ENCODE measurements at regions not wholly inside any gene's neighbourhood (a gene's known extent, or its start where the extent isn't known, plus 50 kb on each side); places are given as distances from the start of the nearest gene placed in this dataset.
"Not testable (repeated sequence)": the region's sequence is repeated elsewhere in the genome, so short reads cannot be mapped to it uniquely, and the experiment has no call there.

- H3K9me3 Mint-ChIP-seq (ENCODE audit: insufficient read depth); H3K36me3 Mint-ChIP-seq (ENCODE audit: low read depth); POLR2A ChIA-PET; H3K27ac Mint-ChIP-seq; H3K4me1 Mint-ChIP-seq (ENCODE audit: low read depth); H3K27me3 Mint-ChIP-seq (ENCODE audit: low read depth); CTCF ChIA-PET; H3K4me3 Mint-ChIP-seq; ATAC-seq; DNase-seq: not testable (repeated sequence)
Observed at GRCh38 chr2:87217005-87217404, 195.4 kb upstream of the PLGLB1 start.

GRCh38 chr2:87217741-87218410 is 196.2 kb upstream of the PLGLB1 start:
- H3K9me3 Mint-ChIP-seq (ENCODE audit: insufficient read depth); POLR2A ChIA-PET; H3K4me3 Mint-ChIP-seq; CTCF ChIA-PET; H3K4me1 Mint-ChIP-seq (ENCODE audit: low read depth); H3K27me3 Mint-ChIP-seq (ENCODE audit: low read depth); H3K27ac Mint-ChIP-seq; H3K36me3 Mint-ChIP-seq (ENCODE audit: low read depth): not testable (repeated sequence)
- DNase-seq (peak; percentile 85), ATAC-seq (peak; percentile 95)

- H3K4me1 Mint-ChIP-seq (ENCODE audit: low read depth); H3K27me3 Mint-ChIP-seq (ENCODE audit: low read depth); H3K9me3 Mint-ChIP-seq (ENCODE audit: insufficient read depth); ATAC-seq; H3K27ac Mint-ChIP-seq; DNase-seq; H3K4me3 Mint-ChIP-seq; H3K36me3 Mint-ChIP-seq (ENCODE audit: low read depth); CTCF ChIA-PET; POLR2A ChIA-PET: not testable (repeated sequence)
Observed at GRCh38 chr2:87220651-87221050, 199.0 kb upstream of the PLGLB1 start.

GRCh38 chr2:87222131-87222530 is 200.5 kb upstream of the PLGLB1 start:
- H3K27ac Mint-ChIP-seq; H3K27me3 Mint-ChIP-seq (ENCODE audit: low read depth); H3K4me1 Mint-ChIP-seq (ENCODE audit: low read depth); H3K36me3 Mint-ChIP-seq (ENCODE audit: low read depth); DNase-seq; ATAC-seq; H3K4me3 Mint-ChIP-seq; POLR2A ChIA-PET; CTCF ChIA-PET; H3K9me3 Mint-ChIP-seq (ENCODE audit: insufficient read depth): not testable (repeated sequence)

- H3K4me1 Mint-ChIP-seq (ENCODE audit: low read depth); H3K27ac Mint-ChIP-seq; H3K36me3 Mint-ChIP-seq (ENCODE audit: low read depth); H3K9me3 Mint-ChIP-seq (ENCODE audit: insufficient read depth); H3K4me3 Mint-ChIP-seq; DNase-seq; POLR2A ChIA-PET; CTCF ChIA-PET; ATAC-seq; H3K27me3 Mint-ChIP-seq (ENCODE audit: low read depth): not testable (repeated sequence)
Observed at GRCh38 chr2:87223873-87224272, 202.2 kb upstream of the PLGLB1 start.

- CTCF ChIA-PET; H3K9me3 Mint-ChIP-seq (ENCODE audit: insufficient read depth); DNase-seq; POLR2A ChIA-PET; H3K4me1 Mint-ChIP-seq (ENCODE audit: low read depth); H3K27ac Mint-ChIP-seq; H3K27me3 Mint-ChIP-seq (ENCODE audit: low read depth); H3K4me3 Mint-ChIP-seq; H3K36me3 Mint-ChIP-seq (ENCODE audit: low read depth): not testable (repeated sequence)
- ATAC-seq = peak; percentile 79
Observed at GRCh38 chr2:87229091-87229689, 207.5 kb upstream of the PLGLB1 start.

- H3K27me3 Mint-ChIP-seq (ENCODE audit: low read depth); H3K36me3 Mint-ChIP-seq (ENCODE audit: low read depth); H3K4me1 Mint-ChIP-seq (ENCODE audit: low read depth); H3K27ac Mint-ChIP-seq; ATAC-seq; H3K4me3 Mint-ChIP-seq; H3K9me3 Mint-ChIP-seq (ENCODE audit: insufficient read depth); DNase-seq; POLR2A ChIA-PET; CTCF ChIA-PET: not testable (repeated sequence)
Observed at GRCh38 chr2:87229964-87230363, 208.3 kb upstream of the PLGLB1 start.

- POLR2A ChIA-PET; H3K36me3 Mint-ChIP-seq (ENCODE audit: low read depth); H3K4me1 Mint-ChIP-seq (ENCODE audit: low read depth); H3K9me3 Mint-ChIP-seq (ENCODE audit: insufficient read depth); H3K27ac Mint-ChIP-seq; DNase-seq; CTCF ChIA-PET; H3K4me3 Mint-ChIP-seq; ATAC-seq; H3K27me3 Mint-ChIP-seq (ENCODE audit: low read depth): not testable (repeated sequence)
Observed at GRCh38 chr2:87235333-87235981, 213.8 kb upstream of the PLGLB1 start.

GRCh38 chr2:87237570-87238336 is 216.1 kb upstream of the PLGLB1 start:
- H3K27ac Mint-ChIP-seq; DNase-seq; ATAC-seq; H3K36me3 Mint-ChIP-seq (ENCODE audit: low read depth); H3K9me3 Mint-ChIP-seq (ENCODE audit: insufficient read depth); H3K4me1 Mint-ChIP-seq (ENCODE audit: low read depth); H3K27me3 Mint-ChIP-seq (ENCODE audit: low read depth); POLR2A ChIA-PET; H3K4me3 Mint-ChIP-seq; CTCF ChIA-PET: not testable (repeated sequence)

GRCh38 chr2:87239558-87240215 is 218.0 kb upstream of the PLGLB1 start:
- CTCF ChIA-PET; H3K36me3 Mint-ChIP-seq (ENCODE audit: low read depth); H3K4me3 Mint-ChIP-seq; H3K27ac Mint-ChIP-seq; POLR2A ChIA-PET; H3K27me3 Mint-ChIP-seq (ENCODE audit: low read depth); H3K9me3 Mint-ChIP-seq (ENCODE audit: insufficient read depth); DNase-seq; H3K4me1 Mint-ChIP-seq (ENCODE audit: low read depth): not testable (repeated sequence)
- ATAC-seq = peak; percentile 44

- H3K36me3 Mint-ChIP-seq (ENCODE audit: low read depth); ATAC-seq; H3K4me3 Mint-ChIP-seq; H3K9me3 Mint-ChIP-seq (ENCODE audit: insufficient read depth); DNase-seq; POLR2A ChIA-PET; H3K27me3 Mint-ChIP-seq (ENCODE audit: low read depth); CTCF ChIA-PET; H3K27ac Mint-ChIP-seq; H3K4me1 Mint-ChIP-seq (ENCODE audit: low read depth): not testable (repeated sequence)
Observed at GRCh38 chr2:87246066-87246717, 224.5 kb upstream of the PLGLB1 start.
